IPS-15b (cell line): ENCODE measurements at regions not wholly inside any gene's neighbourhood (a gene's known extent, or its start where the extent isn't known, plus 50 kb on each side); places are given as distances from the start of the nearest gene placed in this dataset.
"Not testable (repeated sequence)": the region's sequence is repeated elsewhere in the genome, so short reads cannot be mapped to it uniquely, and the experiment has no call there.

Experiments used
- H3K27me3 ChIP-seq: one replicate; pipeline ENCODE4 v1.6.1; 2013; ENCODE audit warnings: low read length; ENCODE audit not compliant: control insufficient read depth, insufficient read depth
- H3K36me3 ChIP-seq: one replicate; pipeline ENCODE4 v1.6.1; 2013; ENCODE audit warnings: low read length; ENCODE audit not compliant: control insufficient read depth, insufficient read depth
- H3K4me1 ChIP-seq: one replicate; pipeline ENCODE4 v1.6.1; 2013; ENCODE audit warnings: mild to moderate bottlenecking, low read length; ENCODE audit not compliant: control insufficient read depth, insufficient read depth
- H3K4me3 ChIP-seq: one replicate; pipeline ENCODE4 v1.5.1; 2013; ENCODE audit warnings: low read depth, low read length
- H3K9ac ChIP-seq: one replicate; pipeline ENCODE4 v1.6.1; 2013; ENCODE audit warnings: low read depth, mild to moderate bottlenecking, low read length
- H3K9me3 ChIP-seq: one replicate; pipeline ENCODE4 v1.6.1; 2013; ENCODE audit warnings: mild to moderate bottlenecking, low read length; ENCODE audit not compliant: control insufficient read depth, insufficient read depth

GRCh38 chr3:163768048-163768447 lies 1310.2 kb downstream of the SI start:
- Histone ChIP-seq H3K9me3 (no peaks in the 10 kb centered on the region), H3K36me3 (no peaks in the 10 kb centered on the region), H3K4me1 (no peaks in the 10 kb centered on the region), H3K27me3 (no peaks in the 10 kb centered on the region), H3K9ac (no peak overlapping the region), H3K4me3 (no peak overlapping the region)

GRCh38 chr3:163766112-163766511 lies 1312.2 kb downstream of the SI start:
- no peak overlapping the region for H3K9ac ChIP-seq
- H3K9me3 ChIP-seq: no peaks in the 10 kb centered on the region
- no peaks in the 10 kb centered on the region for H3K27me3 ChIP-seq
- H3K4me3 ChIP-seq: no peak overlapping the region
- H3K4me1 ChIP-seq: no peaks in the 10 kb centered on the region
- H3K36me3 ChIP-seq: no peaks in the 10 kb centered on the region

- Histone ChIP-seq H3K9ac (no peak overlapping the region), H3K4me3 (no peak overlapping the region), H3K9me3 (no peaks in the 10 kb centered on the region), H3K4me1 (no peaks in the 10 kb centered on the region), H3K36me3 (no peaks in the 10 kb centered on the region), H3K27me3 (no peaks in the 10 kb centered on the region)
Measured at GRCh38 chr3:163753033-163753432, 1325.3 kb downstream of the SI start.

GRCh38 chr3:163745204-163745603 lies 1333.1 kb downstream of the SI start:
- Histone ChIP-seq H3K4me3 (no peak overlapping the region), H3K27me3 (no peaks in the 10 kb centered on the region), H3K9me3 (peaks cover 4% of the 10 kb centered on the region), H3K36me3 (no peaks in the 10 kb centered on the region), H3K9ac (no peak overlapping the region), H3K4me1 (no peaks in the 10 kb centered on the region)

GRCh38 chr3:163735394-163735793 lies 1342.9 kb downstream of the SI start:
- Histone ChIP-seq H3K9ac (no peak overlapping the region), H3K36me3 (no peaks in the 10 kb centered on the region), H3K4me3 (no peak overlapping the region), H3K4me1 (peaks cover 3% of the 10 kb centered on the region), H3K9me3 (no peaks in the 10 kb centered on the region), H3K27me3 (no peaks in the 10 kb centered on the region)

GRCh38 chr3:163730684-163731083 lies 1347.6 kb downstream of the SI start:
- Histone ChIP-seq H3K27me3 (no peaks in the 10 kb centered on the region), H3K4me1 (no peaks in the 10 kb centered on the region), H3K36me3 (no peaks in the 10 kb centered on the region), H3K9ac (no peak overlapping the region), H3K4me3 (no peak overlapping the region), H3K9me3 (no peaks in the 10 kb centered on the region)

- peaks cover 8% of the 10 kb centered on the region for H3K9me3 ChIP-seq
- no peaks in the 10 kb centered on the region for H3K27me3 ChIP-seq
- no peak overlapping the region for H3K9ac ChIP-seq
- H3K36me3 ChIP-seq: peaks cover 5% of the 10 kb centered on the region
- no peak overlapping the region for H3K4me3 ChIP-seq
- peaks cover 3% of the 10 kb centered on the region for H3K4me1 ChIP-seq
Measured at GRCh38 chr3:163726125-163726524, 1352.2 kb downstream of the SI start.

GRCh38 chr3:163722405-163722804 lies 1355.9 kb downstream of the SI start:
- Histone ChIP-seq H3K27me3 (no peaks in the 10 kb centered on the region), H3K4me1 (peaks cover 3% of the 10 kb centered on the region), H3K9ac (no peak overlapping the region), H3K36me3 (peaks cover 5% of the 10 kb centered on the region), H3K9me3 (peaks cover 8% of the 10 kb centered on the region), H3K4me3 (no peak overlapping the region)

- Histone ChIP-seq H3K27me3 (no peaks in the 10 kb centered on the region), H3K9ac (no peak overlapping the region), H3K36me3 (peaks cover 5% of the 10 kb centered on the region), H3K4me3 (no peak overlapping the region), H3K9me3 (peaks cover 8% of the 10 kb centered on the region), H3K4me1 (peaks cover 3% of the 10 kb centered on the region)
Measured at GRCh38 chr3:163721596-163721995, 1356.7 kb downstream of the SI start.

GRCh38 chr3:163717377-163717776 lies 1360.9 kb downstream of the SI start:
- no peak overlapping the region for H3K9ac ChIP-seq
- peaks cover 5% of the 10 kb centered on the region for H3K36me3 ChIP-seq
- peaks cover 3% of the 10 kb centered on the region for H3K4me1 ChIP-seq
- H3K4me3 ChIP-seq: no peak overlapping the region
- no peaks in the 10 kb centered on the region for H3K27me3 ChIP-seq
- peaks cover 8% of the 10 kb centered on the region for H3K9me3 ChIP-seq

GRCh38 chr3:163708428-163708827 lies 1369.9 kb downstream of the SI start:
- Histone ChIP-seq H3K4me1 (no peaks in the 10 kb centered on the region), H3K27me3 (no peaks in the 10 kb centered on the region), H3K4me3 (no peak overlapping the region), H3K9ac (no peak overlapping the region), H3K36me3 (no peaks in the 10 kb centered on the region), H3K9me3 (no peaks in the 10 kb centered on the region)

- Histone ChIP-seq H3K4me3 (no peak overlapping the region), H3K36me3 (no peaks in the 10 kb centered on the region), H3K9ac (no peak overlapping the region), H3K4me1 (no peaks in the 10 kb centered on the region), H3K9me3 (no peaks in the 10 kb centered on the region), H3K27me3 (no peaks in the 10 kb centered on the region)
Measured at GRCh38 chr3:163707659-163708058, 1370.6 kb downstream of the SI start.

- not testable (repeated sequence) for H3K9me3 ChIP-seq, H3K36me3 ChIP-seq, H3K4me1 ChIP-seq, H3K27me3 ChIP-seq, H3K4me3 ChIP-seq, H3K9ac ChIP-seq
Measured at GRCh38 chr3:163698221-163698620, 1380.1 kb downstream of the SI start.
